ENCODE measurements at regions not wholly inside any gene's neighbourhood (a gene's known extent, or its start where the extent isn't known, plus 50 kb on each side); places are given as distances from the start of the nearest gene placed in this dataset.

DNA sequence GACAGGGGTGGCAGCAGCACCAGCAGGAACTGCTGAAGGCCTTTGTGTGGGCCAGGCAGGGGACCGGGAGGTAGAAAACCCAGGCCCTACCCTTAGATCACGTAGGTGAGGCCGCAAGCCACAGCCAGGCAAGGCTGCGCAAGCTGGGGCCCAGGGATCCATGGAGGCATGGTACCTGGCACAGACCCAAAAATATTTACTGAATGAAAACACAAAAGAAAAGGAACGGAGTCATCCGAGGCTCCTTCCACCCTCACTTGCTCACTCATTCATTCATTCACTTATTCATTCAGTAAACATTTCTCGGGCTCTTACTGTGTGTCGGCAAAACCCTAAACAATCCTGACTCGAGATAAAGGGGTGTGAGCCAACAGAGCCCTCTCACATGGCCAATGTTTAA is 102.3 kb downstream of the BCOR start:
- no peaks in the 10 kb centered on the region for H3K4me1 ChIP-seq (ENCODE audit: control insufficient read depth, insufficient read depth, low read length)
- H3K9me3 ChIP-seq (ENCODE audit: control insufficient read depth, insufficient read depth, low read depth, low read length) = no peaks in the 10 kb centered on the region
- no peak overlapping the region for H3K27ac ChIP-seq (ENCODE audit: extremely low read depth, low read depth, low read length)
- H3K4me3 ChIP-seq (ENCODE audit: low read depth, low read length) = no peak overlapping the region
- ChIA-PET POLR2A (no interaction called here), CTCF (no interaction called here)
- no peak for TF ChIP-seq ZNF221 (tag by site-specific recombination; IDR thresholded peaks at IDR 0.05; ENCODE audit: borderline replicate concordance)
- TF ChIP-seq TSHZ1 (tag by site-specific recombination; IDR thresholded peaks at IDR 0.05; ENCODE audit: borderline replicate concordance) = no peak
- no peak for TF ChIP-seq ZNF558 (tag by site-specific recombination; IDR thresholded peaks at IDR 0.05)
- TF ChIP-seq ZNF239 (tag by site-specific recombination; IDR thresholded peaks at IDR 0.05) = no peak
- no peaks in the 10 kb centered on the region for H3K36me3 ChIP-seq (ENCODE audit: control insufficient read depth in 2 of 2, insufficient read depth in 1 of 2, low read length in 2 of 2)

GRCh38 chrX:39996536-39996935 is 101.2 kb downstream of the BCOR start:
- ChIA-PET CTCF (interaction anchor here (0.7 to 0.9 kb wide), 2 partner anchors 16 to 63 kb away, joined by 3 to 4 read pairs; no protein-coding TSS in a partner anchor), POLR2A (interaction anchor here (0.7 kb wide), 1 partner anchor 321 kb away, joined by 3 read pairs; no protein-coding TSS in a partner anchor)
- no peak overlapping the region for H3K4me3 ChIP-seq (ENCODE audit: low read depth, low read length)
- TF ChIP-seq ZNF76 (tag by site-specific recombination; IDR thresholded peaks at IDR 0.05; ENCODE audit: borderline replicate concordance, low read depth) (no peak), ZNF626 (tag by site-specific recombination; IDR thresholded peaks at IDR 0.05) (no peak), HOXC10 (CRISPR knock-in tag; IDR thresholded peaks at IDR 0.05) (no peak), ZNF23 (tag by site-specific recombination; IDR thresholded peaks at IDR 0.05; ENCODE audit: borderline replicate concordance) (no peak), KLF7 (tag by site-specific recombination; IDR thresholded peaks at IDR 0.05; ENCODE audit: borderline replicate concordance) (no peak), ZFP69B (tag by site-specific recombination; IDR thresholded peaks at IDR 0.05) (no peak), ZNF513 (tag by site-specific recombination; IDR thresholded peaks at IDR 0.05) (no peak), ZNF416 (tag by site-specific recombination; IDR thresholded peaks at IDR 0.05) (no peak), ZNF433 (tag by site-specific recombination; IDR thresholded peaks at IDR 0.05; ENCODE audit: low read depth) (no peak)
- no peaks in the 10 kb centered on the region for H3K36me3 ChIP-seq (ENCODE audit: control insufficient read depth in 2 of 2, insufficient read depth in 1 of 2, low read length in 2 of 2)
- H3K4me1 ChIP-seq (ENCODE audit: control insufficient read depth, insufficient read depth, low read length) = no peaks in the 10 kb centered on the region
- H3K9me3 ChIP-seq (ENCODE audit: control insufficient read depth, insufficient read depth, low read depth, low read length) = no peaks in the 10 kb centered on the region
- H3K27ac ChIP-seq (ENCODE audit: extremely low read depth, low read depth, low read length) = no peak overlapping the region

DNA sequence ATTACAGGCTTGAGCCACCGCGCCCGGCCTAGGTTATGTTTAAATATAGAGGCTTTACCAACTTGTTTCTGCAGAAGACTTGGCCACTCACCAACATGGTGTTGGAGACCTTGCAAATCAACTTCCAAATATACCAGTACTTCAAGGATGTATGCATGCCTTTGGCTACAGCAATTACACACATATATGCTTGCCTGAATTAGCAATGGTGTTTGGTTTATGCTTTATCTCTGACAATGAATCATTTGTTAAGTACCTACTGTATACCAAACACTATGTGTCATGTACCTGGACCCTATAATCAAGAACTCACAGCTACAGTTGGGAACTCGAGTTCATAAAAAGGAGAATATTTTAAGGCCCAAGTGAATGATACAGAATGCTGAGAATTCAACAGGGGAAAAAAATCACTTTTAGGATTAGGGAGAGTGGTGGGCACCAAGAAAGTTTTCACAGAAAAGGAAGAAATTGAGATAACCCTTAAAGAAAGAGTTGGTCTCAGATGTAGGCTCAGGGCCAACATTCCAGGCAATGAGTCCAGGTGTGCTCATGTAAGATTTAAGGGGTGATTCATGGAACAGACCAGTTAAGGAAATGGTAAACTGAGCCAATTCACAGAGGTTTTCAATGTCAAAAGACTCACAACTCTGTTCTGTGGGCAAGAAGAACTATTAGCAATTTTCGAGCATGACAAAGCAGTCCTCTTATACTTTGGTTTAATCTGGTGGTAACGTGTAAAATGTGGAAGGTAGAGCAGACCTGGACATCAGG is 98.9 kb downstream of the BCOR start:
- no peak overlapping the region for H3K4me3 ChIP-seq (ENCODE audit: low read depth, low read length)
- ChIA-PET POLR2A (no interaction called here), CTCF (interaction anchor here (0.8 kb wide), 1 partner anchor 1012 kb away, joined by 3 read pairs; no protein-coding TSS in a partner anchor)

More for the DNA sequence above, 98.9 kb downstream of the BCOR start:
- Histone ChIP-seq H3K27ac (ENCODE audit: extremely low read depth, low read depth, low read length) (no peak overlapping the region), H3K9me3 (ENCODE audit: control insufficient read depth, insufficient read depth, low read depth, low read length) (no peaks in the 10 kb centered on the region), H3K4me1 (ENCODE audit: control insufficient read depth, insufficient read depth, low read length) (peaks cover 4% of the 10 kb centered on the region; the same call in 1 of the 2 replicates), H3K36me3 (ENCODE audit: control insufficient read depth in 2 of 2, insufficient read depth in 1 of 2, low read length in 2 of 2) (no peaks in the 10 kb centered on the region)
- TF ChIP-seq ZNF660 (tag by site-specific recombination; IDR thresholded peaks at IDR 0.05) (no peak), ZNF26 (tag by site-specific recombination; IDR thresholded peaks at IDR 0.05) (no peak), ZNF311 (tag by site-specific recombination; IDR thresholded peaks at IDR 0.05; ENCODE audit: borderline replicate concordance) (no peak), ZSCAN30 (tag by site-specific recombination; IDR thresholded peaks at IDR 0.05) (no peak), GLIS2 (tag by site-specific recombination; IDR thresholded peaks at IDR 0.05) (no peak), ZNF776 (tag by site-specific recombination; IDR thresholded peaks at IDR 0.05; ENCODE audit: borderline replicate concordance) (no peak)
- TF ChIP-seq, protein P1, sequence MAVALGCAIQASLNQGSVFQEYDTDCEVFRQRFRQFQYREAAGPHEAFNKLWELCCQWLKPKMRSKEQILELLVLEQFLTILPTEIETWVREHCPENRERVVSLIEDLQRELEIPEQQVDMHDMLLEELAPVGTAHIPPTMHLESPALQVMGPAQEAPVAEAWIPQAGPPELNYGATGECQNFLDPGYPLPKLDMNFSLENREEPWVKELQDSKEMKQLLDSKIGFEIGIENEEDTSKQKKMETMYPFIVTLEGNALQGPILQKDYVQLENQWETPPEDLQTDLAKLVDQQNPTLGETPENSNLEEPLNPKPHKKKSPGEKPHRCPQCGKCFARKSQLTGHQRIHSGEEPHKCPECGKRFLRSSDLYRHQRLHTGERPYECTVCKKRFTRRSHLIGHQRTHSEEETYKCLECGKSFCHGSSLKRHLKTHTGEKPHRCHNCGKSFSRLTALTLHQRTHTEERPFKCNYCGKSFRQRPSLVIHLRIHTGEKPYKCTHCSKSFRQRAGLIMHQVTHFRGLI (tag by site-specific recombination; IDR thresholded peaks at IDR 0.05) = no peak

Data from HEK293 (cell line).